Brain microvascular endothelial cell (primary cell): ENCODE measurements at regions not wholly inside any gene's neighbourhood (a gene's known extent, or its start where the extent isn't known, plus 50 kb on each side); places are given as distances from the start of the nearest gene placed in this dataset.

Experiments used
- DNase-seq: peaks from one replicate; pipeline ENCODE4 v3.0.0-alpha.2; 2020
- H3K27ac ChIP-seq: fragments of 250-450 bp; sonication (Bioruptor Pico); 2 replicates; pipeline ENCODE4 v1.5.1; 2020; ENCODE audit warnings: mild to moderate bottlenecking, moderate library complexity
- H3K27me3 ChIP-seq: fragments of 250-450 bp; sonication (Bioruptor Pico); replicated peaks from 2 replicates; pipeline ENCODE4 v1.5.1; 2020; ENCODE audit warnings: mild to moderate bottlenecking
- H3K36me3 ChIP-seq: fragments of 250-450 bp; sonication (Bioruptor Pico); replicated peaks from 2 replicates; pipeline ENCODE4 v1.5.1; 2020; ENCODE audit warnings: mild to moderate bottlenecking
- H3K4me3 ChIP-seq: 2 replicates; pipeline ENCODE4 v1.5.1; 2011; ENCODE audit warnings: low read depth, mild to moderate bottlenecking, control low read depth, low read length, moderate library complexity
- CTCF ChIP-seq: IDR thresholded peaks from 2 replicates; pipeline ENCODE4 v1.5.1; 2011; ENCODE audit warnings: low read depth, mild to moderate bottlenecking, moderate library complexity, low read length, control low read depth, inconsistent platforms; ENCODE audit errors: missing control alignments
- in situ Hi-C: cut with HindIII; loops from 2 replicates; pipeline ENCODE4 v1.10.0; 2017; ENCODE audit warnings: low sequenced_read_pairs, low pct_ligation_motif_present

GRCh38 chr2:207421671-207422070 lies 108.1 kb upstream of the CREB1 start:
- no peaks in the 10 kb centered on the region for H3K27me3 ChIP-seq
- no peak overlapping the region for H3K27ac ChIP-seq
- no peaks in the 10 kb centered on the region for H3K36me3 ChIP-seq
- TF ChIP-seq CTCF: no peak
- no peak overlapping the region for H3K4me3 ChIP-seq
- DNase-seq: no peak
- in situ Hi-C loops: no loop called here

GRCh38 chr2:207422380-207422779 lies 107.4 kb upstream of the CREB1 start:
- H3K4me3 ChIP-seq: no peak overlapping the region
- TF ChIP-seq CTCF: no peak
- no peaks in the 10 kb centered on the region for H3K27me3 ChIP-seq
- in situ Hi-C loops: no loop called here
- H3K36me3 ChIP-seq: no peaks in the 10 kb centered on the region
- H3K27ac ChIP-seq: no peak overlapping the region
- no peak for DNase-seq

GRCh38 chr2:207423886-207424285 lies 105.9 kb upstream of the CREB1 start:
- DNase-seq: peak; percentile 99
- in situ Hi-C loops: no loop called here
- no peaks in the 10 kb centered on the region for H3K27me3 ChIP-seq
- no peak overlapping the region for H3K4me3 ChIP-seq
- H3K27ac ChIP-seq: peak overlapping the region; percentile 80
- H3K36me3 ChIP-seq: no peaks in the 10 kb centered on the region
- TF ChIP-seq CTCF: no peak

GRCh38 chr2:207427986-207428385 lies 101.8 kb upstream of the CREB1 start:
- TF ChIP-seq CTCF: no peak

GRCh38 chr2:207428573-207428972 lies 101.2 kb upstream of the CREB1 start:
- DNase-seq: no peak
- no peak overlapping the region for H3K4me3 ChIP-seq
- in situ Hi-C loops: no loop called here
- no peaks in the 10 kb centered on the region for H3K27me3 ChIP-seq
- no peak overlapping the region for H3K27ac ChIP-seq
- no peaks in the 10 kb centered on the region for H3K36me3 ChIP-seq
- no peak for TF ChIP-seq CTCF

More at GRCh38 chr2:207427986-207428385, 101.8 kb upstream of the CREB1 start:
- Histone ChIP-seq H3K36me3 (no peaks in the 10 kb centered on the region), H3K4me3 (no peak overlapping the region), H3K27me3 (no peaks in the 10 kb centered on the region), H3K27ac (no peak overlapping the region)
- DNase-seq: no peak
- in situ Hi-C loops: no loop called here

GRCh38 chr2:207432453-207432852 lies 97.3 kb upstream of the CREB1 start:
- in situ Hi-C loops: no loop called here
- Histone ChIP-seq H3K4me3 (no peak overlapping the region), H3K27me3 (no peaks in the 10 kb centered on the region), H3K36me3 (no peaks in the 10 kb centered on the region), H3K27ac (no peak overlapping the region)
- no peak for TF ChIP-seq CTCF
- DNase-seq: peak; percentile 64
